SU-DHL-6 (cell line): ENCODE measurements at regions not wholly inside any gene's neighbourhood (a gene's known extent, or its start where the extent isn't known, plus 50 kb on each side); places are given as distances from the start of the nearest gene placed in this dataset.

Experiments used
- EZH2phosphoT487 ChIP-seq: fragments of 200-600 bp; sonication (generic), shearing (Covaris generic); conservative IDR thresholded peaks from 2 replicates; pipeline ENCODE4 v1.6.1; 2018; ENCODE audit warnings: mild to moderate bottlenecking, antibody characterized with exemption, low read length, moderate library complexity, mixed read lengths
- TF ChIP-seq, protein P1 (sequence below): fragments of 200-600 bp; sonication (generic); IDR thresholded peaks from one replicate; pipeline ENCODE4 v1.5.1; 2017; ENCODE audit warnings: antibody characterized with exemption, mild to moderate bottlenecking, low read length, moderate library complexity; ENCODE audit not compliant: insufficient read depth, poor library complexity, severe bottlenecking

DNA sequence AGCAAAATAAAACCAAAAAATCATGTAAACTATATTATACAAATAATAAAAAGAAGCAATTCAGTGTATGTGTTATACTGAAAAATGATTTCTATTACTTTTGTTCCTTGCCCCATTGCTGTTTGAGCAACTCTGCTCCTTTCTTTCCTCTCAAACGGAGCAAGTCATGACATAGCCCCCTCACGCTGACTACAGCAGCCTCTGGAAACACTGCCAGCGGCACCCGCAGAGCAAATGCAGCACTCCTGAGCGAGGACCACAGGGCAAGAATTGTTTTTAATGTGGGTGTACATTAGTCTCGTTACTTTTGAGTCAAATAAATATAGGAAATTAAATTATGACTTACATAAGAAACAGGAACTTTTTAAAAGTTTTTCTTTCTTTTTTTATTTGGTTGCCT is 350.1 kb upstream of the HSF2 start:
- TF ChIP-seq, protein P1, sequence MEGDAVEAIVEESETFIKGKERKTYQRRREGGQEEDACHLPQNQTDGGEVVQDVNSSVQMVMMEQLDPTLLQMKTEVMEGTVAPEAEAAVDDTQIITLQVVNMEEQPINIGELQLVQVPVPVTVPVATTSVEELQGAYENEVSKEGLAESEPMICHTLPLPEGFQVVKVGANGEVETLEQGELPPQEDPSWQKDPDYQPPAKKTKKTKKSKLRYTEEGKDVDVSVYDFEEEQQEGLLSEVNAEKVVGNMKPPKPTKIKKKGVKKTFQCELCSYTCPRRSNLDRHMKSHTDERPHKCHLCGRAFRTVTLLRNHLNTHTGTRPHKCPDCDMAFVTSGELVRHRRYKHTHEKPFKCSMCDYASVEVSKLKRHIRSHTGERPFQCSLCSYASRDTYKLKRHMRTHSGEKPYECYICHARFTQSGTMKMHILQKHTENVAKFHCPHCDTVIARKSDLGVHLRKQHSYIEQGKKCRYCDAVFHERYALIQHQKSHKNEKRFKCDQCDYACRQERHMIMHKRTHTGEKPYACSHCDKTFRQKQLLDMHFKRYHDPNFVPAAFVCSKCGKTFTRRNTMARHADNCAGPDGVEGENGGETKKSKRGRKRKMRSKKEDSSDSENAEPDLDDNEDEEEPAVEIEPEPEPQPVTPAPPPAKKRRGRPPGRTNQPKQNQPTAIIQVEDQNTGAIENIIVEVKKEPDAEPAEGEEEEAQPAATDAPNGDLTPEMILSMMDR: no peak
- TF ChIP-seq EZH2phosphoT487: no peak
